ENCODE measurements at regions not wholly inside any gene's neighbourhood (a gene's known extent, or its start where the extent isn't known, plus 50 kb on each side); places are given as distances from the start of the nearest gene placed in this dataset.

GRCh38 chr2:105645938-105646773 is 98.6 kb upstream of the NCK2 start:
- H3K36me3 Mint-ChIP-seq: no peaks in the 10 kb centered on the region
- Histone ChIP-seq H3K27ac (ENCODE audit: low read depth, low read length) (no peak overlapping the region), H3K4me3 (ENCODE audit: low read length) (no peak overlapping the region), H3K27me3 (ENCODE audit: control insufficient read depth in 2 of 2, insufficient read depth in 2 of 2, low read length in 2 of 2) (no peaks in the 10 kb centered on the region), H3K36me3 (ENCODE audit: control insufficient read depth in 2 of 3, insufficient read depth in 3 of 3, low read length in 3 of 3) (no peaks in the 10 kb centered on the region), H3K9me3 (ENCODE audit: control insufficient read depth in 2 of 3, low read length in 3 of 3) (no peaks in the 10 kb centered on the region), H3K4me1 (ENCODE audit: control insufficient read depth in 2 of 2, insufficient read depth in 2 of 2, low read length in 2 of 2) (no peaks in the 10 kb centered on the region)
- CTCF ChIA-PET: interaction anchor here (0.7 kb wide), 1 partner anchor 13 kb away, joined by 6 read pairs; no protein-coding TSS in a partner anchor
- peaks cover 0 to 8% (median 0%) of the 10 kb centered on the region in 11 donors for H3K9me3 Mint-ChIP-seq
- intact Hi-C loops (cut with micrococcal nuclease): no loop called here
- POLR2A ChIA-PET: interaction anchor here (0.6 kb wide), 1 partner anchor 80 kb away, joined by 3 read pairs; no protein-coding TSS in a partner anchor
- DNase-seq (no peak), ATAC-seq (no peak)
- H3K4me1 Mint-ChIP-seq: peaks cover 0 to 7% (median 0%) of the 10 kb centered on the region in 7 donors
- peaks cover 0 to 24% (median 0%) of the 10 kb centered on the region in 5 donors for H3K27me3 Mint-ChIP-seq
- H3K27ac Mint-ChIP-seq: peak overlapping the region in 1 of 9 donors; percentile 62
- H3K4me3 Mint-ChIP-seq: no peak overlapping the region

DNA sequence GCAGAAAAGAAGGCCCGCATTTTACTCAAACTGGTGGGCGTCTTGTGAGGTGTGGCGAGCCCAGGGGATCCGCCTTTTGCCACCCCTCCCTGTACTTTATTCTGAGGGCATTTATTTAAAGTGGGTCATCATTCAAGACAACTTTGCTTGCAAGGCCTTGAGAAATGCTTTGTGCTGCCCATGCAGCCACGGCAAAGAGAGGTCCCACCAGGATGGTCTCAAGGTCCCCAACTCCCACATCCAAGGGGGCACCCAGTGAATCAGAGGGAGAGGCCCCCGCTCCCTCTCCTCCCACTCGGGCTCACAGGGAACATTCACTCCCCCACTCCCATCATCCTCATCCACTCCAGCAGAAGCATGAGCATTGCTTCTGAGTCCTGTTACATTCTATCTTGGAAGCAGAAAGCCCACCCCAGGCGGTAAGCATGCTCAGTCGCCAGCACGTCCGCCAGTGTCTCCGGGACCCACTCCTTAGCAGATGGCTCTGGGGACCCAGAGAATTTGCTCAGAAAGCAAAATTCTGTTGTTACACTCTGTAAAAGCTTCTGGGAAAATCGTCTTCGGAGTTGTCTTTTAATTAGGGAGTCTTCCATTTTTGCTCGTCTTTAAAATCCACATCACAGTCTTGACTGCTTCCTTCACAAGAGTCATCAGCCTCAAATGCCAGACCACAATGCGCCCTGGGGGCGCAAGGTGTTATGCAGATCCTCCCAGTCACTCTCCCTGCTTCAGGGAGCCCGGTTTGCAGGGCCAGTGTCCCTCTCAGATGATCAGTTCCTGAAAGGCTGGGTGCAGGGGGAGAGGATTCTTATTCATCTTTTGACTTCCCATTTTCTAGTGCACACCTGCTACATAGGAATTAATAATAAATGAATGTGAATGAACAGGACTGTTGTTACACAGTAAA is 99.4 kb upstream of the NCK2 start:
- no peak overlapping the region for H3K4me3 Mint-ChIP-seq
- ChIA-PET CTCF (no interaction called here), POLR2A (no interaction called here)
- Histone ChIP-seq H3K9me3 (ENCODE audit: control insufficient read depth in 2 of 3, low read length in 3 of 3) (no peaks in the 10 kb centered on the region), H3K36me3 (ENCODE audit: control insufficient read depth in 2 of 3, insufficient read depth in 3 of 3, low read length in 3 of 3) (no peaks in the 10 kb centered on the region), H3K4me1 (ENCODE audit: control insufficient read depth in 2 of 2, insufficient read depth in 2 of 2, low read length in 2 of 2) (no peaks in the 10 kb centered on the region), H3K4me3 (ENCODE audit: low read length) (no peak overlapping the region), H3K27ac (ENCODE audit: low read depth, low read length) (no peak overlapping the region), H3K27me3 (ENCODE audit: control insufficient read depth in 2 of 2, insufficient read depth in 2 of 2, low read length in 2 of 2) (no peaks in the 10 kb centered on the region)
- no peak for DNase-seq
- peaks cover 0 to 8% (median 0%) of the 10 kb centered on the region in 11 donors for H3K9me3 Mint-ChIP-seq
- H3K27ac Mint-ChIP-seq: peak overlapping the region in 1 of 9 donors; percentile 7
- H3K4me1 Mint-ChIP-seq: peaks cover 0 to 7% (median 0%) of the 10 kb centered on the region in 7 donors
- peaks cover 0 to 5% (median 0%) of the 10 kb centered on the region in 5 donors for H3K36me3 Mint-ChIP-seq
- no peak for ATAC-seq
- intact Hi-C loops (cut with micrococcal nuclease): no loop called here
- peaks cover 0 to 26% (median 0%) of the 10 kb centered on the region in 5 donors for H3K27me3 Mint-ChIP-seq

GRCh38 chr2:105644174-105644980 is 100.3 kb upstream of the NCK2 start:
- Mint-ChIP-seq H3K9me3 (peaks cover 0 to 6% (median 2%) of the 10 kb centered on the region in 11 donors), H3K27me3 (peaks cover 0 to 28% (median 0%) of the 10 kb centered on the region in 5 donors), H3K4me3 (no peak overlapping the region), H3K27ac (peak overlapping the region in 1 of 9 donors; percentile 7), H3K36me3 (peaks cover 0 to 6% (median 0%) of the 10 kb centered on the region in 5 donors), H3K4me1 (peaks cover 0 to 7% (median 0%) of the 10 kb centered on the region in 7 donors)
- Histone ChIP-seq H3K9me3 (ENCODE audit: control insufficient read depth in 2 of 3, low read length in 3 of 3) (no peaks in the 10 kb centered on the region), H3K4me3 (ENCODE audit: low read length) (no peak overlapping the region), H3K27me3 (ENCODE audit: control insufficient read depth in 2 of 2, insufficient read depth in 2 of 2, low read length in 2 of 2) (no peaks in the 10 kb centered on the region), H3K27ac (ENCODE audit: low read depth, low read length) (no peak overlapping the region), H3K4me1 (ENCODE audit: control insufficient read depth in 2 of 2, insufficient read depth in 2 of 2, low read length in 2 of 2) (no peaks in the 10 kb centered on the region), H3K36me3 (ENCODE audit: control insufficient read depth in 2 of 3, insufficient read depth in 3 of 3, low read length in 3 of 3) (no peaks in the 10 kb centered on the region)
- DNase-seq: no peak
- no peak for ATAC-seq
- ChIA-PET CTCF (interaction anchor here (0.5 kb wide), 1 partner anchor 299 kb away, joined by 4 read pairs; no protein-coding TSS in a partner anchor), POLR2A (no interaction called here)
- intact Hi-C loops (cut with micrococcal nuclease): no loop called here

- peaks cover 0 to 25% (median 0%) of the 10 kb centered on the region in 5 donors for H3K27me3 Mint-ChIP-seq
These were observed 101.1 kb upstream of the NCK2 start for GRCh38 chr2:105643405-105644173.

DNA sequence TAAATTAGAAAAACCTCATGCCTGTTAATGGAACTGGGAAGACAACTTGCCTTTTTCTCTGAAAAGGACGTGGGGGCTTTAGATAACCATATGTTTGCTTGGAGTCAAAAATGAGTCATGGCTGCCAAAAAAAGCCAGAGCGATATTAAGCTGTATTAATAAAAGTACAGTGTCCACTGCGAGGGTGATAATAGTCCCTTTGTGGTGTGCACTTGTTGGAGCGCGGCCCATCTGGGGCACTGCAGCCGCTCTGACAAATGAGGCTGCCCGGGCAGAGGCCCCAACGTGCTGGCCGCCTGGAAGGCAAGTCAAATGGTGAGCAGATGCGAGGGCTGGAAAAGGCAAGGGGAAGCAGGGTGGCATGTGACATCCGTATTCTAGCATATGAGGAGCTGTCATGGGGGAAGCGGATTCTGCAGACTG is 103.3 kb upstream of the NCK2 start:
- ATAC-seq (no peak), DNase-seq (no peak)
- Mint-ChIP-seq H3K27me3 (peaks cover 0 to 21% (median 0%) of the 10 kb centered on the region in 5 donors), H3K27ac (no peak overlapping the region), H3K4me1 (peaks cover 0 to 7% (median 0%) of the 10 kb centered on the region in 7 donors), H3K36me3 (peaks cover 0 to 6% (median 0%) of the 10 kb centered on the region in 5 donors), H3K9me3 (peaks cover 0 to 7% (median 0%) of the 10 kb centered on the region in 11 donors), H3K4me3 (no peak overlapping the region)
- Histone ChIP-seq H3K4me1 (ENCODE audit: control insufficient read depth in 2 of 2, insufficient read depth in 2 of 2, low read length in 2 of 2) (no peaks in the 10 kb centered on the region), H3K36me3 (ENCODE audit: control insufficient read depth in 2 of 3, insufficient read depth in 3 of 3, low read length in 3 of 3) (no peaks in the 10 kb centered on the region), H3K27me3 (ENCODE audit: control insufficient read depth in 2 of 2, insufficient read depth in 2 of 2, low read length in 2 of 2) (no peaks in the 10 kb centered on the region), H3K9me3 (ENCODE audit: control insufficient read depth in 2 of 3, low read length in 3 of 3) (no peaks in the 10 kb centered on the region), H3K27ac (ENCODE audit: low read depth, low read length) (no peak overlapping the region), H3K4me3 (ENCODE audit: low read length) (no peak overlapping the region)
- CTCF ChIA-PET: no interaction called here
- intact Hi-C loops (cut with micrococcal nuclease): no loop called here
- POLR2A ChIA-PET: interaction anchor here (0.7 kb wide), 1 partner anchor 13 kb away, joined by 3 read pairs; no protein-coding TSS in a partner anchor

More at GRCh38 chr2:105643405-105644173, 101.1 kb upstream of the NCK2 start:
- H3K36me3 Mint-ChIP-seq: peaks cover 0 to 6% (median 0%) of the 10 kb centered on the region in 5 donors
- intact Hi-C loops (cut with micrococcal nuclease): no loop called here
- ChIA-PET POLR2A (no interaction called here), CTCF (interaction anchor here (0.5 kb wide), 1 partner anchor 298 kb away, joined by 4 read pairs; no protein-coding TSS in a partner anchor)
- DNase-seq (no peak), ATAC-seq (no peak)
- H3K9me3 Mint-ChIP-seq: peaks cover 0 to 7% (median 0%) of the 10 kb centered on the region in 11 donors
- H3K9me3 ChIP-seq (ENCODE audit: control insufficient read depth in 2 of 3, low read length in 3 of 3): no peaks in the 10 kb centered on the region
- H3K4me3 ChIP-seq (ENCODE audit: low read length): no peak overlapping the region
- no peak overlapping the region for H3K27ac ChIP-seq (ENCODE audit: low read depth, low read length)
- peaks cover 0 to 7% (median 0%) of the 10 kb centered on the region in 7 donors for H3K4me1 Mint-ChIP-seq
- no peak overlapping the region for H3K4me3 Mint-ChIP-seq
- H3K27me3 ChIP-seq (ENCODE audit: control insufficient read depth in 2 of 2, insufficient read depth in 2 of 2, low read length in 2 of 2): no peaks in the 10 kb centered on the region
- no peaks in the 10 kb centered on the region for H3K4me1 ChIP-seq (ENCODE audit: control insufficient read depth in 2 of 2, insufficient read depth in 2 of 2, low read length in 2 of 2)
- no peak overlapping the region for H3K27ac Mint-ChIP-seq
- H3K36me3 ChIP-seq (ENCODE audit: control insufficient read depth in 2 of 3, insufficient read depth in 3 of 3, low read length in 3 of 3): no peaks in the 10 kb centered on the region
